B cell (primary cell): ENCODE measurements at regions not wholly inside any gene's neighbourhood (a gene's known extent, or its start where the extent isn't known, plus 50 kb on each side); places are given as distances from the start of the nearest gene placed in this dataset.

Source experiments
- EZH2 ChIP-seq: IDR thresholded peaks from 2 replicates; pipeline ENCODE4 v1.6.1; 2012; ENCODE audit warnings: borderline replicate concordance, low read depth, mild to moderate bottlenecking, moderate library complexity, low read length; ENCODE audit not compliant: insufficient read depth, poor library complexity, severe bottlenecking
- TF ChIP-seq, protein P1 (sequence below): fragments of 200-600 bp; IDR thresholded peaks from one replicate; pipeline ENCODE4 v1.8.0; 2022; ENCODE audit warnings: antibody characterized with exemption, mild to moderate bottlenecking

DNA sequence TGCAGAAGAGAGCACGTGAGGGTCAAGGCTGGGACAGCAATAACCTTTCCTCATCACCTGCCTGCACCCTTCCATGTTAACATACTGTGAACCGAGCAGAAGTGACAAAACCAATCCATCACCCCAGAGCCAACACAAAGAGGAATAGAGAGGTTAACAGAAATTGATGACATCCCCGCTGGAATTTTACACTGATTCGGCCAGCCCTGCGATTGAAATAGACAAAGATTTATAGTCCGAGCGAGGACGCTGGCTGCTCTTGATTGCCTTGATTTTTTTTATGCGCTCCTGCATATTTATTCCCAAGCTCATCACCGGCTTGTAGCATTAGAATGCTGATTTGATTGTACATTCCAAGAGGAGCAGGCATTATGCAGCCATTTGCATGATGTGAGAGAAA is 729.7 kb downstream of the BCL11B start:
- TF ChIP-seq, protein P1, sequence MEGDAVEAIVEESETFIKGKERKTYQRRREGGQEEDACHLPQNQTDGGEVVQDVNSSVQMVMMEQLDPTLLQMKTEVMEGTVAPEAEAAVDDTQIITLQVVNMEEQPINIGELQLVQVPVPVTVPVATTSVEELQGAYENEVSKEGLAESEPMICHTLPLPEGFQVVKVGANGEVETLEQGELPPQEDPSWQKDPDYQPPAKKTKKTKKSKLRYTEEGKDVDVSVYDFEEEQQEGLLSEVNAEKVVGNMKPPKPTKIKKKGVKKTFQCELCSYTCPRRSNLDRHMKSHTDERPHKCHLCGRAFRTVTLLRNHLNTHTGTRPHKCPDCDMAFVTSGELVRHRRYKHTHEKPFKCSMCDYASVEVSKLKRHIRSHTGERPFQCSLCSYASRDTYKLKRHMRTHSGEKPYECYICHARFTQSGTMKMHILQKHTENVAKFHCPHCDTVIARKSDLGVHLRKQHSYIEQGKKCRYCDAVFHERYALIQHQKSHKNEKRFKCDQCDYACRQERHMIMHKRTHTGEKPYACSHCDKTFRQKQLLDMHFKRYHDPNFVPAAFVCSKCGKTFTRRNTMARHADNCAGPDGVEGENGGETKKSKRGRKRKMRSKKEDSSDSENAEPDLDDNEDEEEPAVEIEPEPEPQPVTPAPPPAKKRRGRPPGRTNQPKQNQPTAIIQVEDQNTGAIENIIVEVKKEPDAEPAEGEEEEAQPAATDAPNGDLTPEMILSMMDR, result no peak
- no peak for TF ChIP-seq EZH2
